Colonic mucosa (tissue), 4 donors: ENCODE measurements at regions not wholly inside any gene's neighbourhood (a gene's known extent, or its start where the extent isn't known, plus 50 kb on each side); places are given as distances from the start of the nearest gene placed in this dataset.

Source experiments
- DNase-seq: peaks from one replicate; pipeline ENCODE4 v3.0.0-alpha.2; 2020
- H3K27ac ChIP-seq: fragments of 200-600 bp; one replicate; pipeline ENCODE4 v1.8.0; 2021
- H3K27me3 ChIP-seq: fragments of 200-600 bp; one replicate; pipeline ENCODE4 v1.8.0; 2021
- H3K36me3 ChIP-seq: fragments of 200-600 bp; one replicate; pipeline ENCODE4 v1.8.0; 2021
- H3K4me1 ChIP-seq: fragments of 200-600 bp; one replicate; pipeline ENCODE4 v1.8.0; 2021; ENCODE audit warnings: mild to moderate bottlenecking
- H3K4me3 ChIP-seq: fragments of 200-600 bp; one replicate; pipeline ENCODE4 v1.8.0; 2021
- H3K9ac ChIP-seq, 2 donors: one replicate each; pipeline ENCODE4 v1.7.0; 2013; ENCODE audit warnings: control low read depth in 2 of 2, low read depth in 2 of 2, low read length in 2 of 2
- H3K9me3 ChIP-seq: fragments of 200-600 bp; one replicate; pipeline ENCODE4 v1.8.0; 2021
- intact Hi-C: fragments of 100-400 bp; cut with DNase I; formaldehyde crosslinking; loops from one replicate; pipeline ENCODE4 v1.14.1; 2022
- TF ChIP-seq, protein P1 (sequence below): fragments of 200-600 bp; IDR thresholded peaks from one replicate; pipeline ENCODE4 v1.8.0; 2022; ENCODE audit warnings: antibody characterized with exemption, mild to moderate bottlenecking
- donor health status: healthy.
- donor health status: DM: no; HTN: no; CAD: no.
- donor health status: DM: no; HTN: no; CAD: no.

DNA sequence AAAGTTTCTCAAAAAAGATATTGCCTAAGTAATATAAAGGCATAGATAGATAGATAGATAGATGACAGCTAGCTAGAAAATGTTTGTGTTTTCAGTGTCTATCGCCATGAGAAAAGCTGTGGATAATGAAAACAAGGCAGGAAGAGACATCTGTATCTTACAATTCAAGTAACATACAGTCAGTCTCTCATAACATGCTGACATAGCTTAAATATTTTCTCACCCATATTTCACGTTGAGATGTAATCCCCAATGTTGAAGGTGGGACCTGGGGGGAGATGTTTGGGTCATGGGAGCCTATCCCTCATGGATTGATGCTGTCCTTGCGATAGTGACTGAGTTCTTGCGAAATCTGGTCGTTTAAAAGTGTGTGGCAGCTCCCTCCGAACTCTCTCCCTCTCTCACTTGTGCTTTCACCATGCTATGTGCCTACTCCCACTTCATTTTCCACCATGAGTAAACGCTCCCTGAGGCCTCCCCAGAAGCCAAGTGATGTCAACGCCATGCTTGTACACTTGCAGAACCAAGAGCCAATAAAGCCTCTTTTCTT lies 856.8 kb upstream of the ADAMTS5 start:
- no peak overlapping the region for H3K27ac ChIP-seq
- no peaks in the 10 kb centered on the region for H3K4me1 ChIP-seq
- H3K27me3 ChIP-seq = no peaks in the 10 kb centered on the region
- no peak for DNase-seq
- TF ChIP-seq, protein P1, sequence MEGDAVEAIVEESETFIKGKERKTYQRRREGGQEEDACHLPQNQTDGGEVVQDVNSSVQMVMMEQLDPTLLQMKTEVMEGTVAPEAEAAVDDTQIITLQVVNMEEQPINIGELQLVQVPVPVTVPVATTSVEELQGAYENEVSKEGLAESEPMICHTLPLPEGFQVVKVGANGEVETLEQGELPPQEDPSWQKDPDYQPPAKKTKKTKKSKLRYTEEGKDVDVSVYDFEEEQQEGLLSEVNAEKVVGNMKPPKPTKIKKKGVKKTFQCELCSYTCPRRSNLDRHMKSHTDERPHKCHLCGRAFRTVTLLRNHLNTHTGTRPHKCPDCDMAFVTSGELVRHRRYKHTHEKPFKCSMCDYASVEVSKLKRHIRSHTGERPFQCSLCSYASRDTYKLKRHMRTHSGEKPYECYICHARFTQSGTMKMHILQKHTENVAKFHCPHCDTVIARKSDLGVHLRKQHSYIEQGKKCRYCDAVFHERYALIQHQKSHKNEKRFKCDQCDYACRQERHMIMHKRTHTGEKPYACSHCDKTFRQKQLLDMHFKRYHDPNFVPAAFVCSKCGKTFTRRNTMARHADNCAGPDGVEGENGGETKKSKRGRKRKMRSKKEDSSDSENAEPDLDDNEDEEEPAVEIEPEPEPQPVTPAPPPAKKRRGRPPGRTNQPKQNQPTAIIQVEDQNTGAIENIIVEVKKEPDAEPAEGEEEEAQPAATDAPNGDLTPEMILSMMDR = no peak
- no peak overlapping the region for H3K9ac ChIP-seq
- no peak overlapping the region for H3K4me3 ChIP-seq
- H3K9me3 ChIP-seq = no peaks in the 10 kb centered on the region
- no peaks in the 10 kb centered on the region for H3K36me3 ChIP-seq
- intact Hi-C loops = no loop called here

DNA sequence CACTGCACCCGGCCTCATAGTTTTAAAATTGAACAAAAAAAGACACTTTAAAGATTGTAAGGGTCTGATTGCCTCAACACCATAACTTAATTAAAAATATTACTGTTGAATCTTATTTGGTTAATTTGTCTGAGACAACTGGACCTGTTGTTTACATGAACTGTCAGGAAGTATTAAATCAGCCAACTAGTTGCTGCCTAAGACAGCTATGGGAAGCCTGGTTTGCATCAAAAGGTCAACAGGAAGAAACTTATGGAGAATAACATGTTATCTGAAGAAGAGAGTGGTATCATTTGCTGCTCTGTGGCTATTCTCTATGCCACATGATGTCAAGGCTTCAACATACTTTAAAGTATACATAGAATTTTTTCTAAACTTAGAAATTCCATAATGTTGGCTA lies 853.5 kb upstream of the ADAMTS5 start:
- no peaks in the 10 kb centered on the region for H3K27me3 ChIP-seq
- no peaks in the 10 kb centered on the region for H3K36me3 ChIP-seq
- intact Hi-C loops = no loop called here
- no peak for DNase-seq
- no peak overlapping the region for H3K27ac ChIP-seq
- TF ChIP-seq, protein P1 = no peak
- no peaks in the 10 kb centered on the region for H3K9me3 ChIP-seq
- H3K4me1 ChIP-seq = no peaks in the 10 kb centered on the region
- no peak overlapping the region for H3K9ac ChIP-seq
- no peak overlapping the region for H3K4me3 ChIP-seq

DNA sequence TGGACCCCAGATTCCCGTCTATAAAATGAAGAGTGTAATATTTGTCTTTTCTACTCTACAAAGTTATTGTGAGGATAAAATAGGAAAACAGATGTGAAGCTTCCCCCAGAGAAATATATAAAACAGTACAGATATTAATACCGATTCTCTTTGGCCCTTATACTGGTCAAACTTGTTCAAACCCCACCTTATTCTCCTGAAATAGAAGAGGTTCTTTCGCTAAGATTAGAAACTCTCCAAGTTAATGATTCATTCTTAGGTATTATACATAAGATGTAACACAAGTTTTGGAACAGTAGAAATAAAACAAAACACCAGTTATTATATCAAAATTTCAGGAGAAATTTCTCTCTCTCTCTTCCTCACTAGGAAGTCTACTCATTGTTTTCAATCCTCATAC lies 852.4 kb upstream of the ADAMTS5 start:
- no peak overlapping the region for H3K4me3 ChIP-seq
- H3K9ac ChIP-seq = no peak overlapping the region
- H3K4me1 ChIP-seq = no peaks in the 10 kb centered on the region
- no peaks in the 10 kb centered on the region for H3K27me3 ChIP-seq
- no peaks in the 10 kb centered on the region for H3K36me3 ChIP-seq
- intact Hi-C loops = no loop called here
- no peak overlapping the region for H3K27ac ChIP-seq
- TF ChIP-seq, protein P1 = no peak
- DNase-seq = no peak
- no peaks in the 10 kb centered on the region for H3K9me3 ChIP-seq

DNA sequence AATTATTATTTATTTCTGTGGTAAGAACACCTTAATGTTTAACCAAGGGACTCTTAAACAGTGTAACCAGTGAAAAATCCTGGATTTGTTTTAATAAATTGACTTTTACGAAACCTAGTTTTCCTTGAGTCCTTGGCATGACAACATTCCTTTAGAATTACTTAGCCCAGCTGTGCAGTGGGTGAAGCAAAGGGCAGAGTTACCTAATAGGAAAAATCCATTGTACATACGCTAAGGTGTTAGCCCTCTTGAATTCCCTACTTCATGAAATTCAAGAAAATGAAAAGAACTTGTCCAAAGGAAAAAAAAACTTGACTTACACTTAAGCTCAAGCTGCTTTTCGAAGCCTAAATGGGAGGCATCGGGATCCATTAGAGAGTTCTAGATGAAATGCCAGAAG lies 852.0 kb upstream of the ADAMTS5 start:
- H3K27me3 ChIP-seq = no peaks in the 10 kb centered on the region
- no peak overlapping the region for H3K9ac ChIP-seq
- no peaks in the 10 kb centered on the region for H3K36me3 ChIP-seq
- intact Hi-C loops = no loop called here
- no peak for DNase-seq
- H3K27ac ChIP-seq = no peak overlapping the region
- no peaks in the 10 kb centered on the region for H3K4me1 ChIP-seq
- no peak overlapping the region for H3K4me3 ChIP-seq
- TF ChIP-seq, protein P1 = no peak
- no peaks in the 10 kb centered on the region for H3K9me3 ChIP-seq

DNA sequence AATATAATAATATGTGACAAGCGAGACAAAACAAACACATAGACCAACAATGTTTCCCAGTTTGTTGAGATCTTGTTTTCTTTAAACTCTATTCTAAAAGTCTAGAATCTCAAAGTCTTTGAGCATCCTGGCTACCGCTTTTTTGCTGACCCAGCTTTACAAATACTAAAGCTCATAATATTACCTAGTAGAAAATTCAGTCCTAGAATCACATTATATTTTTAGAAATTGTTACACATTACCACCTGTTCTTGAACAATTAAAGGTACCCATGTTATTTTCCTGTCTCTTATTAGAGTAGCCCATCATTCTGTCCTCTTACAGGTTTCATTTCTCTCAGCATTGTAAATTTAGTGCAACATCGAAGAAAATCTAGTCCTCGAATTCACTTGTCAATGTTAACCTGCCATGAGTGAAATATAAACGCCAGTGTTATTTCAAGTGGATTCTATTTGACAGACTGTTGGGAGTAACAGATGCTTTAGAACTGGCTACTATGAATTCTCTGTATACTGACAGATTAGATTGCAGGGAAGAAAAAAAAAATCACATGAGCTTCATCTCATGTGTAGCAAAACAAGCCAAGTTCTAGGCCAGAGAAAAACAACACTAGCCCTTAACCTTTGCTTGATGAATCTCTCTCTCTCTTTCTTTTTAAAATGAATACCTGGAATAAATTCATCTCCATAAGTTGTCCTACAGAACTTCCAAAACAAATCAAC lies 851.2 kb upstream of the ADAMTS5 start:
- intact Hi-C loops = no loop called here
- DNase-seq = no peak
- no peak overlapping the region for H3K9ac ChIP-seq
- TF ChIP-seq, protein P1 = no peak
- H3K9me3 ChIP-seq = no peaks in the 10 kb centered on the region
- no peak overlapping the region for H3K27ac ChIP-seq
- H3K4me1 ChIP-seq = no peaks in the 10 kb centered on the region
- H3K4me3 ChIP-seq = no peak overlapping the region
- no peaks in the 10 kb centered on the region for H3K27me3 ChIP-seq
- H3K36me3 ChIP-seq = no peaks in the 10 kb centered on the region
